SK-N-MC (cell line): ENCODE measurements at regions not wholly inside any gene's neighbourhood (a gene's known extent, or its start where the extent isn't known, plus 50 kb on each side); places are given as distances from the start of the nearest gene placed in this dataset.

Source experiments
- DNase-seq: peaks from one replicate; pipeline ENCODE4 v3.0.0-alpha.2; 2011; ENCODE audit warnings: low read depth, low spot score
- H3K27ac ChIP-seq: fragments of 200-600 bp; sonication (generic); 2 replicates; pipeline ENCODE4 v1.5.1; 2016; ENCODE audit warnings: mixed run types
- H3K36me3 ChIP-seq: fragments of 200-600 bp; sonication (generic); 2 replicates; pipeline ENCODE4 v1.6.1; 2017; ENCODE audit warnings: antibody characterized with exemption, low read length, mixed read lengths; ENCODE audit not compliant: insufficient read depth
- H3K4me3 ChIP-seq: fragments of 200-600 bp; sonication (generic); 2 replicates; pipeline ENCODE4 v1.5.1; 2016
- H3K9ac ChIP-seq: fragments of 200-600 bp; sonication (generic); 2 replicates; pipeline ENCODE4 v1.8.0; 2017; ENCODE audit warnings: mixed run types, mixed read lengths; ENCODE audit not compliant: insufficient read length
- H3K9me3 ChIP-seq: fragments of 200-600 bp; sonication (generic); 2 replicates; pipeline ENCODE4 v1.6.1; 2017; ENCODE audit warnings: low read depth, mild to moderate bottlenecking, antibody characterized with exemption, low read length, moderate library complexity, mixed read lengths
- EZH2 ChIP-seq: fragments of 200-600 bp; sonication (generic); IDR thresholded peaks from one replicate; pipeline ENCODE4 v1.6.1; 2017; ENCODE audit warnings: antibody characterized with exemption
- FOXP2 ChIP-seq: optimal IDR thresholded peaks from 2 replicates; pipeline ENCODE3; 2011; ENCODE audit warnings: mild to moderate bottlenecking, moderate library complexity; ENCODE audit not compliant: insufficient read depth; ENCODE audit errors: extremely low read length, control extremely low read depth
- POLR2AphosphoS5 ChIP-seq: IDR thresholded peaks from 2 replicates; pipeline ENCODE4 v1.6.1; 2012; ENCODE audit warnings: mild to moderate bottlenecking, low read depth, low read length, borderline replicate concordance

DNA sequence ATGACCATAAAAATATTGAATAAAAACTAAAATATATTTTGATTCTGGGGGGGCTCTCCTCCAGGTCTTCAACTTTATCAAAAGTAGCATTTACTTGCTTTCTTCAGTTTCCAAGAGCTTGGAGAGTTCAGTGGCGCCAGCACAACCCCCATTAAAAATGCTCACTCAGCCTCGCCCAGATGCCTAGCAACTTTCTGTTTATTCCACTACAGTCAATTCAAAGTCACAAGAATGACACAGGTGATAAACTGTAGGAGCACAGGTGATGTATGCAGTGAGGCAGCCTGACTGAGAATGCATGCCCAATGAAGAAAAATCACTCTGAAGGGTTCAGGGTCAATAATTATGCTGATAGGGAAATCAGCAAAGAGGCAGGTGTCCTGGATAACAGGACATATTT is 159.4 kb upstream of the ATP1B1 start:
- no peaks in the 10 kb centered on the region for H3K36me3 ChIP-seq
- TF ChIP-seq EZH2 (no peak), POLR2AphosphoS5 (no peak)
- no peaks in the 10 kb centered on the region for H3K9me3 ChIP-seq
- DNase-seq = no peak
- H3K4me3 ChIP-seq = no peak overlapping the region
- no peak overlapping the region for H3K9ac ChIP-seq
- H3K27ac ChIP-seq = no peak overlapping the region

- Histone ChIP-seq H3K9ac (no peak overlapping the region), H3K36me3 (no peaks in the 10 kb centered on the region), H3K4me3 (no peak overlapping the region), H3K27ac (no peak overlapping the region), H3K9me3 (no peaks in the 10 kb centered on the region)
- TF ChIP-seq EZH2 = no peak
- no peak for TF ChIP-seq FOXP2
- no peak for TF ChIP-seq POLR2AphosphoS5
- DNase-seq = no peak
These were observed 156.8 kb upstream of the ATP1B1 start for GRCh38 chr1:168949672-168950071.

- no peak overlapping the region for H3K4me3 ChIP-seq
- TF ChIP-seq POLR2AphosphoS5 (no peak), EZH2 (no peak), FOXP2 (no peak)
- H3K27ac ChIP-seq = no peak overlapping the region
- no peaks in the 10 kb centered on the region for H3K36me3 ChIP-seq
- no peak for DNase-seq
- H3K9ac ChIP-seq = no peak overlapping the region
- no peaks in the 10 kb centered on the region for H3K9me3 ChIP-seq
These were observed 148.7 kb upstream of the ATP1B1 start for GRCh38 chr1:168957818-168958217.

DNA sequence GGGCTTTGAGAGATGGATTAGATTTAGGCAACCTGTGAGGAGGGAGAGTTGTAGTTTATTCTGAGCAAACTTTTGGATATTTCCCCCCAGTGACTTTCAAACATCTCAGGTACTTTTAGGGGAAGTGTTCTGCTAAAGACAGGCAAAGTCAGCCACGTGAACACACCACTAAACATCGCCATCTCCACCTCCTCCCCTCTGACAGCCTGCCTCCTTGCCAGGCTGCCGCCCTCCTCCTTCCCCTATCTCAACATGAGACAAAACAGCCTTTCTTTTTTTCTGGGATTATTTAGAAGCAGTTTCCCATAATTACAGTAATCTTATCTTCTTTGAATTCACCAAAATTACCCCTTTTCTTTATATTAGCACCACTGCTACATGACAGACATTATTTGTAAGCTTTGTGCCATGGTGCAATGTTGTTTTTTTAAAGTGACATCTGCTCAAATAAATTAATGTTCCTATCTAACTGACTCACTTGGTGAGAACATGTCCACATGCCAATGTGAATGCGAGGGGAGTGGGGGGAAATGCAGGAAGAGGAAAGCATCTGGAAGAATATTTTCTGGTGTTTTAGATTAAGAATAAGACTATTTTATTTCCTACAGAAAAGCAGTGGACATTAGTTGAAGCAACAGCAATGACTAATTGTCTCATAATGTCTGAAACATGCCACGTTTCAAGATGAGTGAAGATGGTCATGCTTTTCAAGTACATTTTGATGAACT is 147.8 kb upstream of the ATP1B1 start:
- DNase-seq = no peak
- no peak overlapping the region for H3K4me3 ChIP-seq
- no peak for TF ChIP-seq FOXP2
- TF ChIP-seq POLR2AphosphoS5 = no peak
- TF ChIP-seq EZH2 = no peak
- no peaks in the 10 kb centered on the region for H3K36me3 ChIP-seq
- H3K9me3 ChIP-seq = no peaks in the 10 kb centered on the region
- no peak overlapping the region for H3K9ac ChIP-seq
- H3K27ac ChIP-seq = no peak overlapping the region

- Histone ChIP-seq H3K9ac (no peak overlapping the region), H3K36me3 (no peaks in the 10 kb centered on the region), H3K27ac (no peak overlapping the region), H3K4me3 (no peak overlapping the region), H3K9me3 (no peaks in the 10 kb centered on the region)
- no peak for DNase-seq
- TF ChIP-seq POLR2AphosphoS5 (no peak), EZH2 (no peak), FOXP2 (no peak)
These were observed 147.1 kb upstream of the ATP1B1 start for GRCh38 chr1:168959382-168959781.

- H3K27ac ChIP-seq = no peak overlapping the region
- TF ChIP-seq EZH2 (no peak), FOXP2 (no peak), POLR2AphosphoS5 (no peak)
- no peak overlapping the region for H3K9ac ChIP-seq
- no peak for DNase-seq
- H3K9me3 ChIP-seq = no peaks in the 10 kb centered on the region
- H3K36me3 ChIP-seq = no peaks in the 10 kb centered on the region
- H3K4me3 ChIP-seq = no peak overlapping the region
These were observed 146.4 kb upstream of the ATP1B1 start for GRCh38 chr1:168960114-168960513.

DNA sequence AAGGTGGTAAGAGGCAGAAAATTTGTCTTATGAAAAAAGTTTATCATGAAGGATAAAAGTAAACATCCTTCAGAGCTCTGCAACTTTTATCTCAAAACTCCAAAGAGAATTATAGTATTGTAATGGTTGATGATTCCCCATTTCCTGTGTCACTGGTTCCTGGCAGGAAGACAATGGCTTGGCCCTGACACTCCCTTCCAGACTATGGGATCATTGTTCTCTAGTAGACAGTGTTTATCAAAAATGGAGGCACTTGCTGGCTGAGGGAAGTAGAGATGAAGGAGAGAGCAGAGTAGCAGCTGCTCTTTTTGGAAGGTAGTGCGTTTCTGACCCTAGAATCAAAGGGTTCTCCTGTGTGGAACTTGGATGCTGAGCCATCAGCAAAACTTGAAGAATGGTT is 145.9 kb upstream of the ATP1B1 start:
- no peak for TF ChIP-seq EZH2
- no peak for TF ChIP-seq POLR2AphosphoS5
- TF ChIP-seq FOXP2 = no peak

DNA sequence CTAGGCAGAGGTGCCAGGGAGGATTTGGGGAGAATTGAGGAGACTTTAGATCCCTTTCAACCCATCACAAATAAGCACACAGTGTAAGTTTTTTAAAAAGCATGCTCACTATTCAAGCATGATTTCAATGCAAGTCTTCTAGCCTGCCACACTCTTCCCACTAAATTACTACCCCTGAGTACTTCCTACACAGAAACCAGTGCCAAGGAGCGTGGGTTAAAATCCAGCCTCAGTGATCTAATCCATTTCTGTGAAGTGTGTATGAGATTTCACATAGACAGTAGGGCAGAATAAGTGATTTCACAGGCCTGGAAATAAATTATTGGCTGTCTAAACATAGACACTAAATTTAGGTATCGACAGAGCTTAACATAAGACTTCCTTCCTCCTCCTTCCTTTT is 142.9 kb upstream of the ATP1B1 start:
- Histone ChIP-seq H3K27ac (no peak overlapping the region), H3K9me3 (no peaks in the 10 kb centered on the region), H3K4me3 (no peak overlapping the region), H3K36me3 (no peaks in the 10 kb centered on the region), H3K9ac (no peak overlapping the region)
- DNase-seq = no peak
- no peak for TF ChIP-seq POLR2AphosphoS5
- TF ChIP-seq EZH2 = no peak
- TF ChIP-seq FOXP2 = no peak

More for the DNA sequence above, 145.9 kb upstream of the ATP1B1 start:
- Histone ChIP-seq H3K36me3 (no peaks in the 10 kb centered on the region), H3K27ac (no peak overlapping the region), H3K9ac (no peak overlapping the region), H3K9me3 (no peaks in the 10 kb centered on the region), H3K4me3 (no peak overlapping the region)
- DNase-seq = no peak

DNA sequence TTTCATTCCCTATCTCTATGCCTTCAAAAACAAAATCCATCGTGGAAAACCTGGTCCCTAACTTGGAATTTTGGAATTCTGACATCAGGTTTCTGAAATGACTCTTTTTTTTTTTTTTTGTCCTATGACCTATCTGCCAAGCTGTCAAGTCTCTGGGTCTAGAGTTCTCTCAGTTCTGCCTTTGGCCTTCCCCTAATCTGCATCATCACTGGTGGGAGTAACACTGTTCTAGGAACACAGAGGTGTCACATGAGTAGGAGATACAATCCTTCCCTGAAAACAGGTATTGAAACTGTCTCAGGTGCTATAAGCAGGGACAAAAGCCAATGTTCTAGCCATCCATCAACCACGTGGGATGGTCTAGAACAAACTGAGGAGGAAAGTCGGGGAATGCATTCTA is 142.0 kb upstream of the ATP1B1 start:
- Histone ChIP-seq H3K4me3 (no peak overlapping the region), H3K36me3 (no peaks in the 10 kb centered on the region), H3K27ac (no peak overlapping the region), H3K9me3 (no peaks in the 10 kb centered on the region), H3K9ac (no peak overlapping the region)
- DNase-seq = no peak
- no peak for TF ChIP-seq FOXP2
- no peak for TF ChIP-seq EZH2
- no peak for TF ChIP-seq POLR2AphosphoS5

DNA sequence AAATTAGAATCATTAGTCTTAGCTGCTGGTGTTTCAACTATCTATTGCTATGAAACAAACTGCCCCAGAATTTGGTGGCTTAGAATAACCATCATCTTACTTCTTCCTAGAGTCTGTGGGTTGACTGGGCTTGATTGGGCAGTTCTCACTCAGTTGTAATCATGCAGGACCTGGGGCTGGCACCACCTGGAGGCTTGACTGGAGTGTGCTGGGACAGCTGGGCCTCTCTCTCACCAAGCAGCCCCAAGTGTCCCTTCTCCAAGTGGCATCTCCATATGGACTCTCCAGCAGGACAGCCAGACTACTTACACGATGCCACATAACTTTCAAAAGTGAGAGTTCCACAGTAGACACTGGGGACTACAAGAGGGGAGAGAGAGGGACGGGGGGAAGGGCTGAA is 140.3 kb upstream of the ATP1B1 start:
- TF ChIP-seq EZH2 = no peak
- no peak for TF ChIP-seq POLR2AphosphoS5
- no peak for TF ChIP-seq FOXP2
- DNase-seq = no peak
- no peaks in the 10 kb centered on the region for H3K9me3 ChIP-seq
- H3K9ac ChIP-seq = no peak overlapping the region
- no peak overlapping the region for H3K27ac ChIP-seq
- no peak overlapping the region for H3K4me3 ChIP-seq
- H3K36me3 ChIP-seq = no peaks in the 10 kb centered on the region
